CD4-positive, alpha-beta memory T cell (primary cell): ENCODE measurements at regions not wholly inside any gene's neighbourhood (a gene's known extent, or its start where the extent isn't known, plus 50 kb on each side); places are given as distances from the start of the nearest gene placed in this dataset.
"Not testable (repeated sequence)": the region's sequence is repeated elsewhere in the genome, so short reads cannot be mapped to it uniquely, and the experiment has no call there.

Source experiments
- CTCF ChIA-PET: fragments of 350-600 bp; sonication (Branson Sonifier 250); formaldehyde crosslinking; loops from one replicate; lab custom pipeline; 2021; ENCODE audit warnings: inconsistent platforms; ENCODE audit not compliant: partially characterized antibody; lab: Charles Lee
- POLR2A ChIA-PET: fragments of 350-600 bp; sonication (Branson Sonifier 250); formaldehyde crosslinking; loops from one replicate; lab custom pipeline; 2021; ENCODE audit not compliant: partially characterized antibody; lab: Charles Lee
- DNase-seq, 5 donors: peaks; one replicate each; pipeline versions ENCODE4 v3.0.0 to v3.0.0-alpha.2; 2020 to 2022; ENCODE audit warnings: mixed read lengths in 1 of 5
- H3K27ac ChIP-seq: one replicate; pipeline ENCODE4 v1.7.0; 2013; ENCODE audit warnings: low read depth, low read length
- H3K27me3 ChIP-seq: 2 replicates; pipeline ENCODE4 v1.7.0; 2013; ENCODE audit warnings: mild to moderate bottlenecking, low read length, moderate library complexity; ENCODE audit not compliant: insufficient read depth
- H3K36me3 ChIP-seq: 2 replicates; pipeline ENCODE4 v1.7.0; 2013; ENCODE audit warnings: mild to moderate bottlenecking, low read length, moderate library complexity; ENCODE audit not compliant: insufficient read depth
- H3K4me1 ChIP-seq: 2 replicates; pipeline ENCODE4 v1.7.0; 2013; ENCODE audit warnings: mild to moderate bottlenecking, low read length, moderate library complexity; ENCODE audit not compliant: insufficient read depth
- H3K4me3 ChIP-seq, 2 donors: one replicate each; pipeline ENCODE4 v1.7.0; 2013; ENCODE audit warnings: low read length in 2 of 2, mild to moderate bottlenecking in 1 of 2
- H3K9me3 ChIP-seq, 2 donors: one replicate each; pipeline ENCODE4 v1.7.0; 2013; ENCODE audit warnings: low read length in 2 of 2, control low read depth in 1 of 2; ENCODE audit not compliant: control insufficient read depth in 1 of 2
- H3K27ac Mint-ChIP-seq, 7 donors: one replicate each; pipeline ENCODE4 v1.8.0; 2020 to 2021; ENCODE audit warnings: mixed read lengths in 7 of 7, mild to moderate bottlenecking in 6 of 7, inconsistent platforms in 3 of 7, moderate library complexity in 3 of 7
- H3K27me3 Mint-ChIP-seq, 2 donors: one replicate each; pipeline ENCODE4 v1.8.0; 2020 to 2021; ENCODE audit warnings: mixed read lengths in 2 of 2
- H3K36me3 Mint-ChIP-seq, 2 donors: one replicate each; pipeline ENCODE4 v1.8.0; 2020 to 2021; ENCODE audit warnings: mixed read lengths in 2 of 2, inconsistent platforms in 1 of 2, mild to moderate bottlenecking in 1 of 2
- H3K4me1 Mint-ChIP-seq, 4 donors: one replicate each; pipeline ENCODE4 v1.8.0; 2020 to 2021; ENCODE audit warnings: mixed read lengths in 4 of 4, mild to moderate bottlenecking in 1 of 4
- H3K4me3 Mint-ChIP-seq, 8 donors: one replicate each; pipeline ENCODE4 v1.8.0; 2020 to 2021; ENCODE audit warnings: mixed read lengths in 8 of 8, mild to moderate bottlenecking in 7 of 8, moderate library complexity in 6 of 8, inconsistent platforms in 3 of 8
- H3K9me3 Mint-ChIP-seq, 8 donors: one replicate each; pipeline ENCODE4 v1.8.0; 2020 to 2021; ENCODE audit warnings: mixed read lengths in 8 of 8, mild to moderate bottlenecking in 5 of 8, inconsistent platforms in 3 of 8, moderate library complexity in 1 of 8
- intact Hi-C: fragments of 100-400 bp; cut with micrococcal nuclease; formaldehyde crosslinking; loops from one replicate; pipeline ENCODE4 v1.15.1; 2023

- Histone ChIP-seq H3K36me3 (no peaks in the 10 kb centered on the region), H3K27ac (no peak overlapping the region), H3K4me3 (no peak overlapping the region), H3K27me3 (no peaks in the 10 kb centered on the region), H3K4me1 (no peaks in the 10 kb centered on the region), H3K9me3 (no peaks in the 10 kb centered on the region)
- H3K27me3 Mint-ChIP-seq, result peaks cover 0 to 1% of the 10 kb centered on the region in 2 donors
- no peaks in the 10 kb centered on the region for H3K36me3 Mint-ChIP-seq
- ChIA-PET CTCF (no interaction called here), POLR2A (no interaction called here)
- H3K27ac Mint-ChIP-seq, result peak overlapping the region in 1 of 7 donors; percentile 29
- peaks cover 0 to 4% (median 0%) of the 10 kb centered on the region in 8 donors for H3K9me3 Mint-ChIP-seq
- H3K4me3 Mint-ChIP-seq, result no peak overlapping the region
- H3K4me1 Mint-ChIP-seq, result no peaks in the 10 kb centered on the region
- no peak for DNase-seq
- intact Hi-C loops, result no loop called here
Measured at GRCh38 chr3:106839576-106840280, 537.5 kb upstream of the CCDC54 start.

GRCh38 chr3:106840319-106840718 is 536.9 kb upstream of the CCDC54 start:
- POLR2A ChIA-PET, result no interaction called here

GRCh38 chr3:106842151-106842550 is 535.1 kb upstream of the CCDC54 start:
- no peak overlapping the region for H3K4me3 Mint-ChIP-seq
- H3K9me3 ChIP-seq, result no peaks in the 10 kb centered on the region
- no peaks in the 10 kb centered on the region for H3K4me1 ChIP-seq
- no peak overlapping the region for H3K4me3 ChIP-seq
- no peaks in the 10 kb centered on the region for H3K36me3 Mint-ChIP-seq
- no peaks in the 10 kb centered on the region for H3K36me3 ChIP-seq
- H3K27me3 Mint-ChIP-seq, result peaks cover 0 to 1% of the 10 kb centered on the region in 2 donors
- peaks cover 0 to 4% (median 0%) of the 10 kb centered on the region in 8 donors for H3K9me3 Mint-ChIP-seq
- no peaks in the 10 kb centered on the region for H3K27me3 ChIP-seq
- no peaks in the 10 kb centered on the region for H3K4me1 Mint-ChIP-seq
- no peak overlapping the region for H3K27ac ChIP-seq
- ChIA-PET POLR2A (no interaction called here), CTCF (interaction anchor here (1.7 kb wide), 1 partner anchor 222 kb away, joined by 3 read pairs; no protein-coding TSS in a partner anchor)
- intact Hi-C loops, result no loop called here
- no peak for DNase-seq
- H3K27ac Mint-ChIP-seq, result no peak overlapping the region

More at GRCh38 chr3:106840319-106840718, 536.9 kb upstream of the CCDC54 start:
- Histone ChIP-seq H3K4me3 (no peak overlapping the region), H3K27me3 (no peaks in the 10 kb centered on the region), H3K27ac (no peak overlapping the region), H3K9me3 (no peaks in the 10 kb centered on the region), H3K36me3 (no peaks in the 10 kb centered on the region), H3K4me1 (no peaks in the 10 kb centered on the region)
- intact Hi-C loops, result no loop called here
- Mint-ChIP-seq H3K4me1 (no peaks in the 10 kb centered on the region), H3K27ac (no peak overlapping the region), H3K27me3 (peaks cover 0 to 1% of the 10 kb centered on the region in 2 donors), H3K9me3 (peaks cover 0 to 4% (median 0%) of the 10 kb centered on the region in 8 donors), H3K4me3 (no peak overlapping the region), H3K36me3 (no peaks in the 10 kb centered on the region)
- CTCF ChIA-PET, result no interaction called here
- no peak for DNase-seq

GRCh38 chr3:106844638-106845037 is 532.6 kb upstream of the CCDC54 start:
- no peaks in the 10 kb centered on the region for H3K36me3 Mint-ChIP-seq
- H3K27ac ChIP-seq, result no peak overlapping the region
- H3K9me3 Mint-ChIP-seq, result no peaks in the 10 kb centered on the region
- no peak overlapping the region for H3K27ac Mint-ChIP-seq
- H3K27me3 ChIP-seq, result no peaks in the 10 kb centered on the region
- no peak overlapping the region for H3K4me3 Mint-ChIP-seq
- H3K36me3 ChIP-seq, result no peaks in the 10 kb centered on the region
- H3K4me3 ChIP-seq, result no peak overlapping the region
- no peak for DNase-seq
- POLR2A ChIA-PET, result no interaction called here
- intact Hi-C loops, result no loop called here
- CTCF ChIA-PET, result no interaction called here
- H3K9me3 ChIP-seq, result no peaks in the 10 kb centered on the region
- H3K4me1 Mint-ChIP-seq, result no peaks in the 10 kb centered on the region
- peaks cover 0 to 1% of the 10 kb centered on the region in 2 donors for H3K27me3 Mint-ChIP-seq
- H3K4me1 ChIP-seq, result no peaks in the 10 kb centered on the region

GRCh38 chr3:106848099-106848498 is 529.1 kb upstream of the CCDC54 start:
- CTCF ChIA-PET, result no interaction called here
- H3K36me3 Mint-ChIP-seq, result no peaks in the 10 kb centered on the region
- H3K27ac ChIP-seq, result no peak overlapping the region
- intact Hi-C loops, result no loop called here
- no peaks in the 10 kb centered on the region for H3K27me3 ChIP-seq
- H3K9me3 Mint-ChIP-seq, result no peaks in the 10 kb centered on the region
- no peaks in the 10 kb centered on the region for H3K4me1 Mint-ChIP-seq
- H3K27me3 Mint-ChIP-seq, result no peaks in the 10 kb centered on the region
- H3K4me3 ChIP-seq, result no peak overlapping the region
- POLR2A ChIA-PET, result no interaction called here
- no peak for DNase-seq
- no peaks in the 10 kb centered on the region for H3K36me3 ChIP-seq
- H3K9me3 ChIP-seq, result no peaks in the 10 kb centered on the region
- no peaks in the 10 kb centered on the region for H3K4me1 ChIP-seq
- H3K4me3 Mint-ChIP-seq, result no peak overlapping the region
- no peak overlapping the region for H3K27ac Mint-ChIP-seq

- Mint-ChIP-seq H3K4me3 (no peak overlapping the region), H3K4me1 (no peaks in the 10 kb centered on the region), H3K9me3 (no peaks in the 10 kb centered on the region), H3K36me3 (no peaks in the 10 kb centered on the region), H3K27me3 (no peaks in the 10 kb centered on the region), H3K27ac (no peak overlapping the region)
- no peak for DNase-seq
- no peaks in the 10 kb centered on the region for H3K36me3 ChIP-seq
- no peaks in the 10 kb centered on the region for H3K9me3 ChIP-seq
- CTCF ChIA-PET, result no interaction called here
- H3K27me3 ChIP-seq, result no peaks in the 10 kb centered on the region
- intact Hi-C loops, result no loop called here
- no peaks in the 10 kb centered on the region for H3K4me1 ChIP-seq
- POLR2A ChIA-PET, result no interaction called here
- H3K4me3 ChIP-seq, result no peak overlapping the region
- H3K27ac ChIP-seq, result no peak overlapping the region
Measured at GRCh38 chr3:106850437-106850836, 526.8 kb upstream of the CCDC54 start.

GRCh38 chr3:106858321-106858720 is 518.9 kb upstream of the CCDC54 start:
- H3K4me1 ChIP-seq, H3K4me1 Mint-ChIP-seq, H3K9me3 ChIP-seq, H3K36me3 Mint-ChIP-seq, H3K27ac Mint-ChIP-seq, H3K9me3 Mint-ChIP-seq, H3K27me3 ChIP-seq, DNase-seq, H3K27ac ChIP-seq, intact Hi-C loops, H3K4me3 Mint-ChIP-seq, H3K27me3 Mint-ChIP-seq, CTCF ChIA-PET, H3K4me3 ChIP-seq, H3K36me3 ChIP-seq, POLR2A ChIA-PET: not testable (repeated sequence)
